Gastroesophageal sphincter (tissue), 4 donors: ENCODE measurements at regions not wholly inside any gene's neighbourhood (a gene's known extent, or its start where the extent isn't known, plus 50 kb on each side); places are given as distances from the start of the nearest gene placed in this dataset.

ENCODE experiments used
- ATAC-seq: fragments of 150-250 bp; one replicate; pipeline ENCODE4 v1.9.1; 2016; ENCODE audit warnings: mild to moderate bottlenecking, moderate library complexity
- H3K27ac ChIP-seq, 4 donors: fragments of 200-600 bp; sonication (generic) in 3 of 4; 1 replicate in 3 of 4; 2 replicates in 1 of 4; pipeline ENCODE4 v1.5.1; 2016 to 2019
- H3K27me3 ChIP-seq: fragments of 200-600 bp; sonication (generic); one replicate; pipeline ENCODE4 v1.5.1; 2019
- H3K36me3 ChIP-seq, 2 donors: fragments of 200-600 bp; sonication (generic); one replicate each; pipeline ENCODE4 v1.5.1; 2019; ENCODE audit warnings: control low read depth in 1 of 2
- H3K4me1 ChIP-seq, 3 donors: fragments of 200-600 bp; sonication (generic); 1 replicate in 2 of 3; 2 replicates in 1 of 3; pipeline ENCODE4 v1.5.1; 2016 to 2019; ENCODE audit warnings: control low read depth in 2 of 3
- H3K4me3 ChIP-seq, 2 donors: fragments of 200-600 bp; sonication (generic); one replicate each; pipeline ENCODE4 v1.5.1; 2019; ENCODE audit warnings: mild to moderate bottlenecking in 1 of 2, moderate library complexity in 1 of 2
- H3K9me3 ChIP-seq, 3 donors: fragments of 200-600 bp; sonication (generic); one replicate each; pipeline ENCODE4 v1.5.1; 2017 to 2019; ENCODE audit warnings: control low read depth in 2 of 3
- CTCF ChIP-seq, 4 experiments: fragments of 200-600 bp in 2 of 4; fragments of 450-650 bp in 2 of 4; sonication (generic) in 1 of 4; IDR thresholded peaks; one replicate each; pipeline ENCODE4 v1.5.1; 2017 to 2019; ENCODE audit warnings: antibody characterized with exemption in 4 of 4, mild to moderate bottlenecking in 2 of 4, moderate library complexity in 2 of 4
- EP300 ChIP-seq: sonication (generic); formaldehyde crosslinking; IDR thresholded peaks from one replicate; pipeline ENCODE4 v1.6.1; 2017; ENCODE audit warnings: antibody characterized with exemption, mild to moderate bottlenecking
- POLR2A ChIP-seq, 2 donors: fragments of 450-650 bp; IDR thresholded peaks; one replicate each; pipeline ENCODE4 v1.6.1; 2017; ENCODE audit warnings: antibody characterized with exemption in 2 of 2, mild to moderate bottlenecking in 2 of 2, moderate library complexity in 1 of 2
- POLR2AphosphoS5 ChIP-seq: sonication (generic); formaldehyde crosslinking; IDR thresholded peaks from one replicate; pipeline ENCODE4 v1.6.1; 2017; ENCODE audit warnings: antibody characterized with exemption
- WGBS, 2 donors: methylation state at CpG; one replicate each; pipeline ENCODE4 v1.1.5; 2018; ENCODE audit warnings: low coverage in 1 of 2; 5-methylcytosine and 5-hydroxymethylcytosine counted together

DNA sequence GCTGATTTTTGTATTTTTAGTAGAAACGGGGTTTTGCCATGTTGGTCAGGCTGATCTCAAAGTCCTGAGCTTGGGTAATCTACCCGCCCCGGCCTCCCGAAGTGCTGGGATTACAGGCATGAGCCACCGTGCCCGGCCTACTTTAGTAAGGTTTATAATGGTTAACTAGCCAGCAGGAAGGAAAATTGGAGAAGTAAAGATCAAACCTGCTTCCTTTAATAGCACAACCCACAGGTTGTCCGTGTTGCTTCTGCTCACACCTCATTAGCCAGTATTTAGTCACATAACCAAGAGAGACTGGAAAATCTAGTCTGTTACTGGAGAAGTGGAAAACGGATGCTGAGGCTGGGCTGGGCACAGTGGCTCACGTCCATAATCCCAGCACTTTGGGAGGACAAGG, 51.9 kb upstream of the TBL1XR1 start:
- TF ChIP-seq EP300: no peak
- no peak for TF ChIP-seq POLR2A (IDR thresholded peaks at IDR 0.05)
- TF ChIP-seq CTCF (IDR thresholded peaks at IDR 0.05): no peak
- TF ChIP-seq POLR2AphosphoS5: no peak
- no peak for ATAC-seq
- Histone ChIP-seq H3K27ac (no peak overlapping the region), H3K27me3 (no peaks in the 10 kb centered on the region), H3K36me3 (no peaks in the 10 kb centered on the region), H3K4me3 (no peak overlapping the region), H3K4me1 (no peaks in the 10 kb centered on the region), H3K9me3 (no peaks in the 10 kb centered on the region)
- 50 to 92% methylated on average over 1 to 7 of the region's 9 CpGs for WGBS, 2 donors

DNA sequence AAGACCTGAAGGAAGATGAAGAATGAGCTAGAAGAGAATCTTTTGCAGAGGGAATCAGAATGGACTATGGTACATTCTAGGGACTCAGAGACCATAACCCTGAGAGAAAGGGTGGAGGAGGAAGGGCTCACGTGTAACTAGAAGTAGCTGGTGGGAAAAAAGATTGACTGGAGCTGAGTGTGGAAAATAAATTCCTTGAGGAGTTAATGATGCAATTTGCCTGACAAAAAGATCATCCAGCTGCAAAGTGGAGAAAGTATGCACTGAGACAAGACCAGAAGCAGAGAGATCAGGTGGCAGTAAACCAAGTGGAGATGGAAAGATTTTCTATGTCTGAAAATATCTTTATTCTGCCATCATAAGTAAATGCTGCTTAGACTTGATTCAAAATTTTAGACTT, 52.9 kb upstream of the TBL1XR1 start:
- TF ChIP-seq POLR2A (IDR thresholded peaks at IDR 0.05): no peak
- TF ChIP-seq CTCF (IDR thresholded peaks at IDR 0.05): no peak
- no peak for TF ChIP-seq POLR2AphosphoS5
- TF ChIP-seq EP300: no peak
- WGBS, 2 donors: 37 to 63% methylated on average over 1 of the region's 1 CpG
- no peak overlapping the region for H3K27ac ChIP-seq
- no peak for ATAC-seq
- H3K36me3 ChIP-seq: no peaks in the 10 kb centered on the region
- no peaks in the 10 kb centered on the region for H3K4me1 ChIP-seq
- no peaks in the 10 kb centered on the region for H3K27me3 ChIP-seq
- no peak overlapping the region for H3K4me3 ChIP-seq
- H3K9me3 ChIP-seq: no peaks in the 10 kb centered on the region

DNA sequence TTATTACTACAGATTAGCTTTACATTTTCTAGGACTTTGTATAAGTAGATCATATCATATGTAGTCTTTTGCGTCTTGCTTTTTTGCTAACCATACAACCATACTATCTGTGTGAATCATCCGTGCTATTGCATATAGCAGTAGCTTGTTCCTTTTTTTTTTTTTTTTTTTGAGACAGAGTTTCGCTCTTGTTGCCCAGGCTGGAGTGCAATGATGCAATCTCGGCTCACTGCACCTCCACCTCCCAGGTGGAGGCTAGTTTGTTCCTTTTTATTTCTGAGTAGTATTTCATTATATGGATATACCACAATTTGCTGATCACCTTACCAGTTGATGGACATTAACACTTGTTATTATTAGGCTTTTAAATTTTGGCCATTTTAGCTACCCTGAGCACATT, 54.5 kb upstream of the TBL1XR1 start:
- TF ChIP-seq POLR2AphosphoS5 (no peak), POLR2A (IDR thresholded peaks at IDR 0.05) (no peak)
- no peak for ATAC-seq

GRCh38 chr3:177257006-177257405, 59.7 kb upstream of the TBL1XR1 start:
- H3K36me3 ChIP-seq: no peaks in the 10 kb centered on the region
- H3K27ac ChIP-seq: no peak overlapping the region
- no peaks in the 10 kb centered on the region for H3K4me1 ChIP-seq
- no peak for ATAC-seq
- no peaks in the 10 kb centered on the region for H3K27me3 ChIP-seq
- H3K4me3 ChIP-seq: no peak overlapping the region
- WGBS, 2 donors: 90 to 95% methylated on average over 1 of the region's 1 CpG
- TF ChIP-seq CTCF (IDR thresholded peaks at IDR 0.05) (no peak), EP300 (no peak), POLR2A (IDR thresholded peaks at IDR 0.05) (no peak), POLR2AphosphoS5 (no peak)
- no peaks in the 10 kb centered on the region for H3K9me3 ChIP-seq

More for the DNA sequence above, 54.5 kb upstream of the TBL1XR1 start:
- Histone ChIP-seq H3K9me3 (no peaks in the 10 kb centered on the region), H3K36me3 (no peaks in the 10 kb centered on the region), H3K27me3 (no peaks in the 10 kb centered on the region), H3K4me3 (no peak overlapping the region), H3K27ac (no peak overlapping the region), H3K4me1 (no peaks in the 10 kb centered on the region)
- 92 to 100% methylated on average over 2 to 3 of the region's 4 CpGs for WGBS, 2 donors

- no peak for TF ChIP-seq EP300
- TF ChIP-seq POLR2AphosphoS5: no peak
- TF ChIP-seq CTCF (IDR thresholded peaks at IDR 0.05): no peak
- no peak for TF ChIP-seq POLR2A (IDR thresholded peaks at IDR 0.05)
- H3K27ac ChIP-seq: no peak overlapping the region
- no peaks in the 10 kb centered on the region for H3K27me3 ChIP-seq
- ATAC-seq: no peak
- 79 to 100% methylated on average over 2 of the region's 2 CpGs for WGBS, 2 donors
- no peaks in the 10 kb centered on the region for H3K36me3 ChIP-seq
- no peaks in the 10 kb centered on the region for H3K4me1 ChIP-seq
- H3K4me3 ChIP-seq: no peak overlapping the region
- H3K9me3 ChIP-seq: no peaks in the 10 kb centered on the region
Measured at GRCh38 chr3:177257625-177258024, 60.3 kb upstream of the TBL1XR1 start.
